HL-60/S4 treated with retinoic acid at 250 ng/mL for 4 days and 3 days (cell line): ENCODE measurements at regions not wholly inside any gene's neighbourhood (a gene's known extent, or its start where the extent isn't known, plus 50 kb on each side); places are given as distances from the start of the nearest gene placed in this dataset.

Source experiments
- in situ Hi-C: fragments of 300-500 bp; cut with MboI; formaldehyde crosslinking; loops from 2 replicates; pipeline ENCODE4 v1.7.0; 2022; ENCODE audit warnings: low sequenced_read_pairs

DNA sequence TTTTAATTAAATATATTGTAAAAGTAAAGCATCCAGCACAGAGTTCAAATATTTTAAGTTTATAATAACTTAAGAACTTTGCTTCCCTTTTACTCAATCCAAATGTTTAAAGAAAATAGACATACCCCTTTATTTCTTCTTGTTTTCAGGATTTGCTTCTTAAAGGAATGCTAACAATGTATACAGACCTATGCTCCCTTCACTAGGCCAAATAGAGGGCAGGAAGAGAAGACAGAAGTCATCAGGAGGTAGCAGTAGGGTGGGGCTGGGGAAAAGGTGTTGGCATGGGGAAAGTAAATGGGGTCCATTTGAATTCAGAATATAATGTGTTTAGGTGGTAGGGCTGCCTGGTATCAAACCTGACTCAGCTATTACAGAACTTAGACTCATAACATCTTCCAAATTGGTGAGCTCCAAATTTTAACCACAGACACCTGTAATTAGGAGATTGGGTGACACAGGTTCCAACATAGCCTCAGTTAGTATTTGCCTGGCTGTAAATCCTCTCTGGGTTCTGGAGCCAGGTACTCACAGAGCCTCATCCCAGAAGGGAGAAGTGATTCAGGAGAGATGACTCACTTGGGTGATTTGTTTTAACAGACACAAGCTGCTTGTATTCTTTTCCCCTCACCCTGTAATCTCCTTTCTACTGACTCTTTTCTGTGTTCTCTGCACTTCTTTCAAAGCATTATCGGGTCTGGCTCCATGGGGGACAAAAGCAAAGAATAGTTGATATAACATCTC lies 60.1 kb upstream of the DUSP10 start:
- in situ Hi-C loops = no loop called here

DNA sequence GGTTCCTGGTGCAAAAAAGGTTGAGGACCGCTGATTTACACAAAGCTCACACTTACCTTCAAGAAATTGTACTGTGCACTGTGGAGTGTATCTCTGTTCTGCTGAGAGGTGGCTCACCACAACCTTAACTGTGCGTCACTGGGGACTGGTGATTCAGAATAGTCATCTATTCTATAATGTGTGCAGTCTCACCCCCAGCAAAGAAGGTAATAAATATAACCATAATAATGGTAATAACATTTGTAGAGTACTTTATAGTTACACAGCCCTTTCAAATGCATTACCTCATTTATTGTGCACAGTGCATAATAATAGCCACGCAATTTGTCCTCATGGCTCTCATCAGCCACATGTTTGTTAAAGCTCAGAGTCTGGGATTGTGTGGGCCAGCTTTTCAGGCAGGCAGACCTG lies 59.4 kb upstream of the DUSP10 start:
- in situ Hi-C loops = no loop called here

GRCh38 chr1:221800831-221801230 lies 58.9 kb upstream of the DUSP10 start:
- in situ Hi-C loops = no loop called here

DNA sequence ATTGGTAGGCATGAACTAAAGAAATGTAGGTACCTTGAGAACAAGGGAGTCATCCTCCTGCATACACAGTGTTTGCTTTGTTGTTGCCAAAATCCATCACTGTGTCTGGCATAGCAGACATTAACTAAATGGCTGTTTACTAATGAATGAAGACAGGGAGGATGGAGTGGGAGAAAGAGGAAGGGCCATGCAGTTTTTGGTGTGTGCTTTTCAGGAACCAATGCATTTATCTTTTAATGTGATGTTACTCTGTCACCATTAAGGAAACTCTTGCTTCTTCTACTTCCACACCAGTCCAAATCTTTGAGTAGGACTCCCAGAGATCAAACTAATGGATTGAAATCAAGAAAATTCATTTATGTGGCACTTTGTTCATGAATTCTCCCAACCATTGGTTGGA lies 55.6 kb upstream of the DUSP10 start:
- in situ Hi-C loops = no loop called here

DNA sequence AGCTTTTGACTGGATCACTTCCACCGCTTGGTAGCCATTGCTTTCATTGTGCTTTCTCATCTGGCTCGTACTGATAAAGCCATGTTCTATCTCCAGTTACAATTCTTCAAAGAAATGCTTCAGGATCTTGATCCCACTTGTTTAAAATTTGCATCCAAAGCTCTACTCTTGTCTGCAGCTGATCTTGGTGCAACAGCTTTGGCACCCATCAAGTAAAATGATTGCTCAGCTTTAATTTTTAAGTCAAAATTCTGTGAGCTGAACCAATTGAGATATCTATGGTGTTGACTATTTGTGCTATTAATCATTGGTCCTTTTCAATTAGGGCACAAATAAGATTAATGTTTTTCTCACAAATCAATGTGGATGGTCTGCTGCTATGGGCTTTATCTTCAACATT lies 54.8 kb upstream of the DUSP10 start:
- in situ Hi-C loops = no loop called here

DNA sequence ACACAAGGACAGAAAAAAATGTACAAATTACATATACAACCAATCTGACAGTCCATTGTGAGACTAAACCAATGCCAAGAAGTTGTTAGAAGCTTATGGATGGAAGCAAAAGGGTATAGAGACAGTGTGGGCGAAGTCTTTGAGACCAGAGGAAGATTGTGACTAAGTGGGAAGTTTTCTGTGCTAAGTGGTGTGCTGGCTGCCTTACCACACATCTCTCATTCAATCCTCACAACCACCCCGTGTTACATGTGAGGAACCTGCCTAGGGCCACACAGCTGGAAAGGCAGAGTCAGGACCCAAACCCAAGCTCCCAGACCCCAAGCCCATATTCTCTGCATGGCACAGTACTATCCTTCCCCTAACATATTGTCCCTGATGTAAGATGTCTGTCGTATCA lies 53.5 kb upstream of the DUSP10 start:
- in situ Hi-C loops = no loop called here

DNA sequence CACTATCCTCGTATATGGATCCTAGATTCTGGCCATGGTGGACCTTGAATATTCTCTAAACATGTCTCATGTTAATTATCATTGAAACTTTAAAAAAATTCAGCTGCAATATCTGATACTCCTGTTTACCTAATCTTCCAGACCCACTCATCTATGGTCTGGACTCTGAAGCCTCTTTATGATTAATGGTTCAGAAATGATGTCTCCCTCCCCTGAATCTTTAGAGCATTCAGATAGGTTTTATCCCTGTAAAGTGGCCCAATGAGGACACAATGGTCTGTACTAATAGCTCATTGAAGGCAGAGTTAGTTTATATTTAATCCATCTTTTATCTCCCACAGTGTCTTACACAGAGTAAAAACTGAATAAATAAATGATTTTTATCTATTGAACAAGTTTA lies 53.0 kb upstream of the DUSP10 start:
- in situ Hi-C loops = no loop called here

DNA sequence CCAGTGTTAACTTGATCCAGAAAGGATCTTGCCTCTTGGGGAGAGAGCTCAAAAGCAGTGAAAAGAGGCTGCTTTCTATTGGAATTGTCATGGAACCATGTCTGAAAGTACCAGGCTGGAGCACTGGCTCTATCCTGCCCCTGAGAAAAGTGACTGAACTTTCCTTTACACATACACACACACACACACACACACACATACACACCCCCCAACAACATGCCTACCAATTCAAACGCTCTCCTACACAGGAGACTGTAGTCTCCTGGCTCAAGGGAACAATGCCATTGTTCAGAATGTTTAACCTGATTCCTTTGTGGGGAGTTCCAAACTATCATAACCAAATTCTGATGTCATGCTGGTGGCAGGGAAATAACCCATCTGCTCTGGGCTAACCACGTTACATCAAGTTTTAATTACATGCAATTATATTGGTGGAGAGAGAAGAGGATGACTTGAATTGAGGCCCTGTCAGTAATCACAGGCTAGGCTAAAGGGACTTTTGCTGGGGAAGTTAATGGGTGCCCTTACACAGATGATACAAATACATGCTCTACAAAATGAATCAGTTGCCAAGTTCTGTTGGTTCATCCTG lies 52.3 kb upstream of the DUSP10 start:
- in situ Hi-C loops = no loop called here

DNA sequence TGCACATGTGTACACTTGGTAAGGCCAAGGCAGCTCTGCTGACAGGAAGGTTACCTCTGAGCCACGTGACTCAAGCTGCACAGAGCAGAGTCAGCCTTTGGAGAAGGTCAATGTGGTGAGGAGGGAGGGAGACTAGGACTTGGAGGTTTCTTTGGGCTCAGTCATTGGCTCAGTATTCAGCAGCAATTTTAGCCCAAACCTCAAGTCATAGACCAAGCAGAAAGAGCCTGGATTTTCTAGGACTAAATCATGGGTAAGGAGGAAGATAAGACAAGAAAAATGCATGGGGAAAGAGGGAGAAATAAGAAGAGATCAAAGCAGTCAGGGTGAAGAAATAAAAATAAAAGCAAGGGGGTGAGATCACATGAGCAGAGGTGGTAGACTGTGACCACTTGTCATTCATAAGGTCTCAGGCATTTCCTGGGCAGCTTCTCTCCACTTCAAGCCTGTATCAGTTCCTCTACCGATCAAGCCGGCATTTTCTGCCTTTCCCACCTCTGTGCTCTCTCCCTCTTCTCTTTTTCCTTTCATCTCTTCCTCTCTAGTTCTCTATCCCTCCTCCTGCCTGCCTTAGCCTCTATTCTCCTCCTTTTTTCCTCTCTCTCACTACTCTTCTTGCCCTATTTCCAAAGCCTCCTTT lies 51.7 kb upstream of the DUSP10 start:
- in situ Hi-C loops = no loop called here

- in situ Hi-C loops = no loop called here
Observed at GRCh38 chr1:221791846-221792245, 50.0 kb upstream of the DUSP10 start.
